Fibroblast of skin of back (primary cell): ENCODE measurements at regions not wholly inside any gene's neighbourhood (a gene's known extent, or its start where the extent isn't known, plus 50 kb on each side); places are given as distances from the start of the nearest gene placed in this dataset.
"Not testable (repeated sequence)": the region's sequence is repeated elsewhere in the genome, so short reads cannot be mapped to it uniquely, and the experiment has no call there.

Experiments used
- DNase-seq: peaks from one replicate; pipeline ENCODE4 v3.0.0-alpha.2; 2013

GRCh38 chr14:106286697-106287290, 760.4 kb downstream of the TMEM121 start:
- no peak for DNase-seq

- DNase-seq = no peak
Measured at GRCh38 chr14:106287506-106287905, 761.1 kb downstream of the TMEM121 start.

DNA sequence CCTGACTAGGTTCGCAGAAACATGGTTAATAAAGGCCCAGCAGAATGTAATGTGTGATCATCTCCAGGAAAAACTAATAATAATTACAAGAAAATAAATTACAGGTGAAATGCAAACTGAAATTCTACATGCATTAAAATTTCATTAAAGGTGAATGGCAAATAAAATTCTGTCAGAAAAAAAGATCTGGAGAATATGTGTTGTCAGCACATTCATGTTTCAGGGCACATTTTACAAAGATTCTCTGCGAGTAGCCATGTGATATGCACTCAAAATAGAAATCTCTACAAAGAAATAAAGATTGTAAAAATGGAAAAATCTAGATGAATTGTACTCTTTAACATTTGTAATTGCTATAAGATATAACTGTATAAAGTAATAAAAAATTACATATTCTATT, 765.2 kb downstream of the TMEM121 start:
- DNase-seq = no peak

GRCh38 chr14:106294324-106294723, 767.9 kb downstream of the TMEM121 start:
- DNase-seq = no peak

- not testable (repeated sequence) for DNase-seq
Measured at GRCh38 chr14:106300951-106301510, 774.6 kb downstream of the TMEM121 start.

- not testable (repeated sequence) for DNase-seq
Measured at GRCh38 chr14:106301609-106302008, 775.2 kb downstream of the TMEM121 start.

DNA sequence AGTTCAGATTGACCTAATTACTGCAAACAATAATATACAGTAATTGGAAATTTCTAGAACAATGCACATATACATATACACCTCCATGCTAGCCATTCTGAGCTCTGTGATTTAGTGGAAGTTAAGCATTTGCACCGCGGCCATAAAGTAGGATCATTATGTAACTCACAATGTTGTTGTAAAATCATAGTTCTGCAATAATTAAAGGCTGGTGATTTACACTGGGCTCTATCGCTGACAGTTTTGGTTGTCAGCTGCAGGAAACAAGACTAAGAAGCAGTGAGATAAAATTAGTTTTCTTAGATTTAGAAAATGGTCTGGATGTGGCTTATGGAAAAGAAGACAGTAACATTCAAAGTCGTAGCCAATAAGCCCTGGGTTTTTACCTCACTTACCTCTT, 776.3 kb downstream of the TMEM121 start:
- no peak for DNase-seq

DNA sequence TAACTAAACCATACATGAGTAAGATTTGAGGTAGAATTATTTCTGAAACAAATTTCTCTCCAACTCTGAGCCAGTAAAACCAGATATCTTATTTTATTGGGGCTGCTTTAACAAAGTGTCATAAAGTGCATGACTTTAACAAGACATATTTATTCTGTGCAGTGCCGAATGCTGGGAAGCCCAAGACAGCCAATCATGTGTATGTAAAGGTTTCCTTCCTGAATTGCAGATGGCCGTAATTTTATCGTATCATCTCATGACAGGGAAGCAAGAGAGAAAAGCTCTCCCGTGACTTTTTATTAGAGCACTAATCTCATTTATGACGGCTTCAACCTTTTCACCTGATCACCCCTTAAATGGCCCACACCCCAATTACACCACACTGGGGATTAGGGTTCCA, 777.9 kb downstream of the TMEM121 start:
- no peak for DNase-seq

GRCh38 chr14:106308839-106309389, 782.5 kb downstream of the TMEM121 start:
- DNase-seq = no peak

GRCh38 chr14:106309423-106309822, 783.0 kb downstream of the TMEM121 start:
- DNase-seq = no peak

DNA sequence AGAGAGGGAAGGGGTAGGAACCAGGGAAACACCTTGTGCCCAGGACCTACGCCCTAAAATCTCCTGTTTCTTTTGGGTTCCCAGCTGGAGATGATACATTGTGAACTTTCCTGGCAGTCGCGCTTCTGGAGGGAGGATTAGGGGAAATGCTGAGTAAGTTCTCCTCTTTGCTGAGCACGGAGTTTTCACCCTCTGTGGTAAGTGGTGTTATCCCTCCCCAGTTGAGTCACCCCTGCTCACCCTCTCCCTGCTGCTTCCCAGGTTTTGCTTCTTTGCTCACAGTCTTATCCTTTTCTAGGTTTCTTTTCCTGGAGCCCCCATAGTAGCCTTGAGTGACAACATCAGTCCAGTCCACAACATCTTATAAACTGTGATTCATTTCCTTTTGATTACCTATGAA, 789.1 kb downstream of the TMEM121 start:
- DNase-seq = no peak

DNA sequence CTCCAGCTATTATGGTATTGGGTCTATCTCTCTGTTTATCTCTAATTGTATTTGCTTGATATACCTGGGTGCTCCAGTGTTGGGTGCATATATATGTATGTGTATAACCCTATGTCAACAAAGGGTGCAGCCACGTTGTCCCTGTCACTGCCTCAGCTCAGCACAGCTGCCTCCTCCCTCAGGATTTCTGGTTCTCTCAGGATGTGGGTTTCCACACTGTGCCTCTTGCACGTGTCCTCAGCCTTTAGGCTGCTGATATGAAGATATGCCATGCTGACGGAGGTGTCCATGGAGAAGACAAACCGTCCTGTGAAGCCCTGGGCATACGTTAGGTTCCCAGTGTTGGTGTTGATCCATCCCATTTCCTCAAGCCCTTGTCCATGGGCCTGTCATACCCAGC, 791.2 kb downstream of the TMEM121 start:
- DNase-seq = no peak

DNA sequence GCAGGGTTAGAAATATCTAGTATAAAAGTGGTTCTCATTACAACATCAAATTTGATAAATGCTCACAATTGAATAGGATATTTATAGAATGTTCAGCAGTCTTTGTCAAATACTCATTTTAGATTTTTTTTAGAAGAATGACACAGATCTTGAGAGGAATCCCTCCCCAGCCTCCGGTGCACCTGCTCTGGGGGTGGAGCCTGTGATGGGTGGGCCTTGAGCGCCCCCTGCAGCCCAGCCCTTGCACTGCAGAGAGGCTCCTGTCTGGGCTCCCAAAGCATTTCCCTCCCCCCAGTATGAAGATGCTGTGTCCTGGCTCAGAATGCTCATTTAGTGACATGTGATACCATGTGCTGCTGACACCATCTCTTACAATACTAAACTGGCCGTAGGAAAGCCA, 792.3 kb downstream of the TMEM121 start:
- no peak for DNase-seq

- DNase-seq = not testable (repeated sequence)
Measured at GRCh38 chr14:106323970-106324369, 797.6 kb downstream of the TMEM121 start.

- DNase-seq = no peak
Measured at GRCh38 chr14:106327234-106327633, 800.9 kb downstream of the TMEM121 start.

GRCh38 chr14:106327702-106328353, 801.4 kb downstream of the TMEM121 start:
- DNase-seq = not testable (repeated sequence)

DNA sequence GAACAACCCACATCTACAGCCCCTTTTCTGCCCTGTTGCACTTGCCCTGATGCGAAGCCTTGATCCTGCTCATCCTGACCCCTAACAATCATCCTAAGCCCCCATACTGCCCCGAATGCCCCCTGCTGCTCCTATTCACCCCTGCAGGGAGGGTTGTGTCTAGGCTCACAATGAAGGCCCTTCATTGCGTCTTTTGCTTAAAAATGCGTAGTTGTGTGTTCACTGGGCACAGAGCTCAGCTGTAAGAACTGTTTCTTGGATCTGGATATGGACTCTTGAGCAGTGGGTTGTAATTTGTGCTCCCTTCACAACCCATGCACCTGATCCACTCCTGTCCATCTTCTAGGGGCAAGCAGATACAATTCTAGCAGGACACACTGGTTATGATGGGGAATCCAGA, 802.9 kb downstream of the TMEM121 start:
- not testable (repeated sequence) for DNase-seq

DNA sequence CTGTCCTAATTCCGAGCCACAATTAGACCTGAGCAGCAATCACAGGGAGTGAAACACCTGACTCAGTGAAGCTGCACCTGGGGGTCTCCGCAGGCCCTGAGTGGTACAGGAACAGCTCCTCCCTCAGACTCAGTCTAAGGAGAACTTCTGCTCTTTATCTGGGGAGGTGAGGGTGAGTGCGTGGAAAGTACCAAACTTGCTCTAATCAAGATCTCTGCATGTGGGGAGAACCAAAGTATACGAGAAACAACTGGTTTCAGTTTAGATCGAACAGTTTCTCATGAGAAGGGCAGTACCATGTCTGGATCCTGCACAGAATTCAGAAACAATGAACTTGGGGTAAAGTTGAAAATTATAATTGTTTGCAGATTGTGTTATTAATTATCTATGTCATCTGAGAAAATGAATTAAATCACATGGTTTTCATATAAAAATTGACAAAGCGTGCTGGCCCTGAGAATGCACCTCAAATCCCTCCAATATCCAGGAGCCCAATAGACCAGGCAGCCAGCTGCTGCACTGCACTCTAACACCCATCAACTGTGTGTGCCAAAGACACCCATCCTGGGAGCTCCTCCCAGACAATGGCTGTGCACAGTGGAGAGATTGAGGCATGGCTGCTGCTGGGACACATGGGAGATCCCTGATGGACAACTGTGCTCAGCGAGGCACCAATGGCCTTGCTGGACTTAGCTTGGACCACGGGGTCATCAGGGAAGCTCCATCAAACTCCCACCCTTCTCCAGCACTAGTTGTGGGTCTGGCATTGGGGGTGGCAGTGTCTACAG, 803.8 kb downstream of the TMEM121 start:
- DNase-seq = not testable (repeated sequence)

- not testable (repeated sequence) for DNase-seq
Measured at GRCh38 chr14:106334428-106335109, 808.2 kb downstream of the TMEM121 start.

DNA sequence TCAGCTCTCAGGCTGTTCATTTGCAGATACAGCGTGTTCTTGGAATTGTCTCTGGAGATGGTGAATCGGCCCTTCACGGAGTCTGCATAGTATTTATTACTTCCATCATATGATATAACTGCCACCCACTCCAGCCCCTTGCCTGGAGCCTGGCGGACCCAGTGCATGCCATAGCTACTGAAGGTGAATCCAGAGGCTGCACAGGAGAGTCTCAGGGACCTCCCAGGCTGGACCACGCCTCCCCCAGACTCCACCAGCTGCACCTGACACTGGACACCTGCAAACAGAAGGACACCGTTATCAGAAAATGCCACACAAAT, 808.7 kb downstream of the TMEM121 start:
- not testable (repeated sequence) for DNase-seq

- DNase-seq = not testable (repeated sequence)
Measured at GRCh38 chr14:106338775-106339174, 812.4 kb downstream of the TMEM121 start.

GRCh38 chr14:106340658-106341057, 814.3 kb downstream of the TMEM121 start:
- DNase-seq = not testable (repeated sequence)

DNA sequence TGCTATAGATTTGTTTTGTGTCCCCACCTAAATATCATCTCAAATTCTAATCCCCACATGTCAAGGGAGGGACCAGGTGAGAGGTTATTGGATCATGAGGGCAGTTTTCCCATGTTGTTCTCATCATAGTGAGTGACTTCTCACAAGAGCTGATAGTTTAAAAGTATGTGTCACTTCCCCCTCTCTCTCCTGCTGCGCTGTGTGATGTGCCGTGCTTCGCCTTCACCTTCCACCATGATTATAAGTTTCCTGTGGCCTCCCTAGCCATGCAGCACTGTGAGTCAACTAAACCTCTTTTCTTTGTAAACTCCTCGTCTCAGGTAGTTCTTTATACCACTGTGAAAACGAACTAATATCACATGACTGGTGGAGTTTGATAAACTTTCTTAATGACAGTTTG, 814.8 kb downstream of the TMEM121 start:
- not testable (repeated sequence) for DNase-seq
